Endothelial cell of umbilical vein (primary cell): ENCODE measurements at regions not wholly inside any gene's neighbourhood (a gene's known extent, or its start where the extent isn't known, plus 50 kb on each side); places are given as distances from the start of the nearest gene placed in this dataset.

Experiments
- BruUV-seq: library from RNA; stranded (reverse); fragments of 400-500 nt; replicated peaks from 2 replicates; lab custom pipeline; 2021; lab: Mats Ljungman, UMichigan
- CTCF ChIA-PET: fragments of 300-600, 350-600 bp; sonication (Branson Sonifier 250); formaldehyde crosslinking; loops from one replicate; lab custom pipeline; 2021; ENCODE audit warnings: antibody characterized with exemption, inconsistent platforms; lab: Charles Lee
- POLR2A ChIA-PET: fragments of 300-600, 350-600 bp; sonication (Branson Sonifier 250); formaldehyde crosslinking; loops from one replicate; lab custom pipeline; 2021; ENCODE audit warnings: antibody characterized with exemption, inconsistent platforms; lab: Charles Lee
- DNase-seq: peaks from one replicate; pipeline ENCODE4 v3.0.0-alpha.2; 2011; ENCODE audit warnings: low read depth, low spot score
- FAIRE-seq: peaks from 2 replicates; lab custom pipeline; 2011; peaks lifted over from hg19 to GRCh38; lab: Jason Lieb, UNC
- H2AFZ ChIP-seq: 2 replicates; pipeline ENCODE4 v1.6.0; 2012; ENCODE audit warnings: low read depth, low read length, control low read depth, inconsistent platforms
- H3K27ac ChIP-seq: 2 replicates; pipeline ENCODE4 v1.5.1; 2011; ENCODE audit warnings: low read depth, mild to moderate bottlenecking, control low read depth, low read length, moderate library complexity; ENCODE audit not compliant: insufficient read depth
- H3K27me3 ChIP-seq, 2 experiments: 2 replicates each; pipeline versions ENCODE4 v1.6.0 to v1.6.1; 2011; ENCODE audit warnings: low read length in 2 of 2, mixed read lengths in 1 of 2; ENCODE audit not compliant: control insufficient read depth in 2 of 2, insufficient read depth in 2 of 2
- H3K36me3 ChIP-seq, 2 experiments: 2 replicates in 1 of 2; 3 replicates in 1 of 2; pipeline ENCODE4 v1.5.1; 2011; ENCODE audit warnings: low read length in 2 of 2, mild to moderate bottlenecking in 1 of 2, moderate library complexity in 1 of 2; ENCODE audit not compliant: control insufficient read depth in 2 of 2, insufficient read depth in 2 of 2; ENCODE audit errors: extremely low read depth in 1 of 2
- H3K4me1 ChIP-seq: 3 replicates; pipeline ENCODE4 v1.5.1; 2011; ENCODE audit warnings: mild to moderate bottlenecking, low read length; ENCODE audit not compliant: control insufficient read depth, insufficient read depth; ENCODE audit errors: extremely low read depth
- H3K4me2 ChIP-seq: 2 replicates; pipeline ENCODE4 v1.6.1; 2011; ENCODE audit warnings: low read length, control low read depth, mixed read lengths; ENCODE audit not compliant: insufficient read depth
- H3K4me3 ChIP-seq, 3 experiments: fragments of 200-600 bp in 1 of 3; sonication (generic), shearing (Covaris generic) in 1 of 3; replicated peaks in 1 of 3; 2 replicates each; pipeline ENCODE4 v1.5.1; 2011 to 2016; ENCODE audit warnings: control low read depth in 3 of 3, low read length in 3 of 3, mild to moderate bottlenecking in 2 of 3, inconsistent platforms in 1 of 3, low read depth in 1 of 3, moderate library complexity in 1 of 3; ENCODE audit not compliant: insufficient read depth in 1 of 3
- H3K79me2 ChIP-seq: 2 replicates; pipeline ENCODE4 v1.6.0; 2012; ENCODE audit warnings: low read length, inconsistent platforms; ENCODE audit not compliant: control insufficient read depth, insufficient read depth
- H3K9ac ChIP-seq: replicated peaks from 2 replicates; pipeline ENCODE3; 2011; ENCODE audit warnings: low read length, control low read depth; ENCODE audit not compliant: insufficient read depth; ENCODE audit errors: extremely low read depth
- H3K9me1 ChIP-seq: replicated peaks from 3 replicates; pipeline ENCODE4 v1.6.0; 2011; ENCODE audit warnings: mild to moderate bottlenecking, low read length; ENCODE audit not compliant: control insufficient read depth, insufficient read depth; ENCODE audit errors: extremely low read depth
- H3K9me3 ChIP-seq: replicated peaks from 2 replicates; pipeline ENCODE4 v1.5.1; 2012; ENCODE audit warnings: low read length, inconsistent platforms; ENCODE audit not compliant: control insufficient read depth, insufficient read depth
- H4K20me1 ChIP-seq: replicated peaks from 2 replicates; pipeline ENCODE3; 2011; ENCODE audit warnings: mild to moderate bottlenecking, low read length; ENCODE audit not compliant: control insufficient read depth, insufficient read depth; ENCODE audit errors: extremely low read depth
- CTCF ChIP-seq, 2 donors: IDR thresholded peaks; 1 replicate in 1 of 2; 2 replicates in 1 of 2; pipeline ENCODE4 v1.5.1; 2011; ENCODE audit warnings: low read length in 2 of 2, mild to moderate bottlenecking in 2 of 2, moderate library complexity in 2 of 2, control low read depth in 1 of 2, inconsistent platforms in 1 of 2, low read depth in 1 of 2; ENCODE audit not compliant: insufficient read depth in 1 of 2; ENCODE audit errors: extremely low read depth in 1 of 2
- FOS ChIP-seq: IDR thresholded peaks from 2 replicates; pipeline ENCODE4 v1.6.1; 2011; ENCODE audit warnings: mild to moderate bottlenecking, low read length, moderate library complexity, borderline replicate concordance; ENCODE audit not compliant: insufficient read depth
- GATA2 ChIP-seq: IDR thresholded peaks from 2 replicates; pipeline ENCODE4 v1.7.0; 2011; ENCODE audit warnings: low read depth, mild to moderate bottlenecking, moderate library complexity, mixed read lengths, low read length; ENCODE audit not compliant: insufficient read length, insufficient read depth
- POLR2A ChIP-seq: IDR thresholded peaks from 2 replicates; pipeline ENCODE4 v1.6.1; 2012; ENCODE audit warnings: low read depth, mild to moderate bottlenecking, control low read depth, low read length
- POLR2AphosphoS5 ChIP-seq: IDR thresholded peaks from 2 replicates; pipeline ENCODE4 v1.6.1; 2012; ENCODE audit warnings: low read depth, mild to moderate bottlenecking, control low read depth, low read length, moderate library complexity; ENCODE audit not compliant: insufficient read depth
- dilution Hi-C: fragments of 300-500 bp; cut with MboI; formaldehyde crosslinking; loops from one replicate; pipeline ENCODE4 v1.15.0; 2019; ENCODE audit warnings: low sequenced_read_pairs; ENCODE audit not compliant: extremely low pct_ligation_motif_present
- intact Hi-C: fragments of 100-400 bp; cut with micrococcal nuclease; formaldehyde crosslinking; loops from one replicate; pipeline ENCODE4 v1.10.0; 2022

DNA sequence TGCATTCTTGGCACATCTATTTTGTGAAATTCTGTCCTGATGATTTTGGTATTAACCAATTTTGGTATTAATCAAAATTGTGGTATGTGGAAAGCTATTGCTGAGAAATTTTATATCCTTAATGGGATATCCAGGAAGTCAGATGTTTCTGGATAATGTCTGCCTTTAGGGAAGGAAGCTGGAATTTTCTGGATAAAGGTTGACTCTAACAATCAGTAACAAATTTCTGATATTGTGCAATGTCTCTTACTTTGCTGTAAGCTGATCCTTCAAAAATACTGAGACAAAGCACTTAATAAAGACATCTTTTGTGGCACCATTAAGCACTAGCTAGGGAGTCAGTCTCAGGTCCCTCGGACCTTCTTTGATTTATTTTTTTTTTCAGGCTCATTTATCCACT is 100.8 kb upstream of the UGP2 start:
- CTCF ChIA-PET, result no interaction called here
- H3K79me2 ChIP-seq, result no peaks in the 10 kb centered on the region
- no peaks in the 10 kb centered on the region for H4K20me1 ChIP-seq
- POLR2A ChIA-PET, result interaction anchor here (0.6 kb wide), 1 partner anchor 101 kb away, joined by 6 read pairs; no protein-coding TSS in a partner anchor
- no peak overlapping the region for H3K27ac ChIP-seq
- H3K9ac ChIP-seq, result no peak overlapping the region
- no peaks in the 10 kb centered on the region for H3K9me1 ChIP-seq
- no peak overlapping the region for H3K4me3 ChIP-seq
- BruUV-seq, result no TSS peak
- peaks cover 35% of the 10 kb centered on the region for H3K4me1 ChIP-seq
- no peak for FAIRE-seq
- no peaks in the 10 kb centered on the region for H3K9me3 ChIP-seq
- H3K27me3 ChIP-seq, result no peaks in the 10 kb centered on the region
- intact Hi-C loops (no loop called here), dilution Hi-C loops (no loop called here)
- H3K4me2 ChIP-seq, result no peak overlapping the region
- DNase-seq, result no peak
- no peaks in the 10 kb centered on the region for H3K36me3 ChIP-seq
- no peak overlapping the region for H2AFZ ChIP-seq
- no peak for TF ChIP-seq GATA2
- TF ChIP-seq CTCF (IDR thresholded peaks at IDR 0.05; ENCODE audit: extremely low read depth in 1 of 2, insufficient read depth in 1 of 2, low read depth in 1 of 2, low read length in 2 of 2), result no peak
- TF ChIP-seq POLR2AphosphoS5, result no peak

- dilution Hi-C loops, result no loop called here
Observed at GRCh38 chr2:63741884-63742579, 99.7 kb upstream of the UGP2 start.

More at GRCh38 chr2:63741884-63742579, 99.7 kb upstream of the UGP2 start:
- intact Hi-C loops, result no loop called here
- Histone ChIP-seq H3K4me3 (no peak overlapping the region), H3K36me3 (no peaks in the 10 kb centered on the region), H3K79me2 (no peaks in the 10 kb centered on the region), H3K9me3 (no peaks in the 10 kb centered on the region), H2AFZ (no peak overlapping the region), H3K4me2 (peak overlapping the region; percentile 25), H3K27me3 (no peaks in the 10 kb centered on the region), H4K20me1 (no peaks in the 10 kb centered on the region), H3K9me1 (no peaks in the 10 kb centered on the region), H3K9ac (no peak overlapping the region), H3K27ac (no peak overlapping the region), H3K4me1 (peaks cover 25% of the 10 kb centered on the region)
- FAIRE-seq (no peak), DNase-seq (peak; percentile 53)
- CTCF ChIA-PET, result interaction anchor here (0.7 to 1.7 kb wide), 2 partner anchors 43 to 118 kb away, joined by 4 to 6 read pairs; no protein-coding TSS in a partner anchor
- TF ChIP-seq GATA2 (peak; percentile 81), FOS (peak; percentile 7), POLR2A (no peak)
- BruUV-seq, result no TSS peak
- POLR2A ChIA-PET, result no interaction called here
